Sciatic nerve (tissue), 2 donors: ENCODE measurements at regions not wholly inside any gene's neighbourhood (a gene's known extent, or its start where the extent isn't known, plus 50 kb on each side); places are given as distances from the start of the nearest gene placed in this dataset.
A peak's percentile ranks its signal among the peaks of the same experiment; 100 is the strongest.

ENCODE experiments used
- ATAC-seq: fragments of 200-7000 bp; cut with Tn5 transposase; one replicate; pipeline ENCODE4 v1.9.1; 2020; ENCODE audit warnings: mild to moderate bottlenecking, moderate library complexity
- DNase-seq: peaks from one replicate; pipeline ENCODE4 v3.0.0-alpha.2; 2020; ENCODE audit warnings: low spot score
- intact Hi-C: fragments of 100-400 bp; cut with DNase I; formaldehyde crosslinking; loops from one replicate; pipeline ENCODE4 v1.14.2; 2022
- donor health status: DM: no; HTN: no; CAD: no.
- donor health status: DM: no; HTN: no; CAD: no.

DNA sequence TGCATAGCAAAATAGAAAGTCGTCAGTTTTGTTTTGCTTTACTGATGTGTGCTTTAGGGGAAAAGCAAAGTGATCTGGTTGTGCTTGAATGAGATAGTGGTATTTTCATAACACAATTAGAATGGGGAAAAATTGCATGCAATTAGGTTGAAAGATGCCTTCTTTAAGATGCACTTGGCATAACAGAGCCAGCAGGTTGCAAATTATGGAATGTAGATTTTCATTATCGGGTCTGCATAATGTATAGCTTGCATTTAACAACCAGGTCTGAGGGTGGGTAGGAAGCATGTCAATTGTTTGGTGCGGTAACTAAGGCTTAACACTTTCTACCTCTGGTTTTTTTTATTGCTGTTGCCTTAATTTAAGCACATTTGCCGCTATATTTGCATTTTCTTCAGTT, 370.7 kb upstream of the MCTP2 start:
- no peak for DNase-seq
- intact Hi-C loops = no loop called here
- ATAC-seq = no peak

DNA sequence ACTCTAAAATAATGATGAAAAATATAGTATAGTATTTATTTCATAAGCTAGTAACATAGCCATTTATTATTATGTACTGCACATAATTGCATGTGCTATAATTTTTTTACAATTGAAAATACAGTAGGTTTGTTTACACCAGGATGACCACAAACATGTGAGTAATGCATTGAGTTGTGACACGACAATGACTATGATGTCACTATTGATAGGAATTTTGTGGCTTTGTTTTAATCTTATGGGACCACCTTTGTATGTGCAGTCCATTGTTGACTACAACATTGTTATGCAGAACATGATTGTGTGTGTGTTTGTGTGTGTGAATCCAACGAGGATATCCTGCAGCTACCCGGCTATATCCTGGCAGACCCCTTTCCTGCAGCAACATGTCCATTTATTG, 372.2 kb upstream of the MCTP2 start:
- intact Hi-C loops = no loop called here
- no peak for DNase-seq
- no peak for ATAC-seq

DNA sequence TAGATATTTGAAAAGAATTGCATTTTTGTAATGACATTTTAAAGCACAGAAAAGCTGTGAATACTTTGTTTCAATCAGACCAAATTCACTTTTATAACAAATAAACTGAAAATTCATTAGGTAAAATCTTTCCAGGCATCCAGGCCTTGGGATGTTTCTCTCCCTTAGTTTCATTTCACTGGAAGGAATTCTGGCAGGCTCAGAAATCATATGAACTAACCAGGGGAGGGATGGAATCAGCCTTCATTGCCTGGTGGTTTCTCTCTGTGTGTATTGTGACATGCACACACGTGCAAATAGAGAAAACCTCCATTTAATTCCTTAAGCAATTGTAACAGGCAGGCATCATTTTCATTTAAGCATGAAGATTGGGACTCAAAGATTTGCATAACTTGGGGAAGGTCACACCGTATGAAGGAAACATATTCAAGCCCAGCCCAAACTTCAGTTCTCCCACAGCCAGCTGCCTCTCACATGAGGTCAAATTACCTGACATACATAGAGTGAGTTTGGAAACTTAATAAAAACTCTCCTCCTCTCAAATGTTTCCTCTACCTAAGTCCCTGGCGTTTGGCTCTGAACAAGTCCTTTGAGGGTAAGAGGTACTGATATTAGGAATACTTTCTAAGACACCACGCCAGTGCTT, 376.1 kb upstream of the MCTP2 start:
- no peak for ATAC-seq

DNA sequence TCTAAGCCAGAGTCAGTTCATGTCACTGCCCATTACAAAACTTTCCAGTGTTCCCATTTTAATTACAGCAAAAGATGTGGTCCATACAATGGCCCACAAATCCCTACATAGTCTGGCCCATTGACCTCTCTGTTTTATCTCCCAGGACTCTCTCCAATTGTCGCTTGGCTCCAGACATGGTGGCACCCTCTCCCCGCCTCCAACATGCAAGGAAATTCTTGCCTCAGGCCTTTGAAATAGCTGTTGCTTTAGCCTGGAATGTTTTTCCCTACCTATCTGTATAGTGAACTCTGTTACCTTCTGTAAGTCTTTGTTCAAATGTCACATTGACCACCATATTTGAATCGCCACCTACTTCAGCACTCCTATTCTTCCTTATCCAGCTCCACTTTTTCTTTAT, 377.3 kb upstream of the MCTP2 start:
- DNase-seq (no peak), ATAC-seq (no peak)
- intact Hi-C loops = no loop called here

More for the DNA sequence above, 376.1 kb upstream of the MCTP2 start:
- no peak for DNase-seq
- intact Hi-C loops = no loop called here

DNA sequence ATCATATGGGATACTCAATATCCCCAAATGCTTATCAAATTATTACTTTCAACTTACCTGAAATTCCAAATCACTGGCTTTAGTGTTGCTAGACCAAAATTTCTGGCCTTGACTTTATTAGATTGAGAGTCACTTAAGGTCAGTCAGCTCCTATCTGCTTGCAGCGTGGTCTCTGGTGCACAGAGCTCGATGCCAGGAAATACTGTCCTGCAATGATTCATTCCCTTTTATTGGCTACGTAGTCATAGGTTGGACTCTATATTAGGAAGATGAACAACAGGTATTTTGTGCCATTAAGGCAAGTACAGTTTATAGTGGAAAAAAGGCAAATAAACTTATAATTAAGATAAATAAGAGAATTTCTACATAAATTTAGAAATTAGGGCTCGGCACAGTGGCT, 378.6 kb upstream of the MCTP2 start:
- no peak for ATAC-seq
- DNase-seq = no peak
- intact Hi-C loops = no loop called here

DNA sequence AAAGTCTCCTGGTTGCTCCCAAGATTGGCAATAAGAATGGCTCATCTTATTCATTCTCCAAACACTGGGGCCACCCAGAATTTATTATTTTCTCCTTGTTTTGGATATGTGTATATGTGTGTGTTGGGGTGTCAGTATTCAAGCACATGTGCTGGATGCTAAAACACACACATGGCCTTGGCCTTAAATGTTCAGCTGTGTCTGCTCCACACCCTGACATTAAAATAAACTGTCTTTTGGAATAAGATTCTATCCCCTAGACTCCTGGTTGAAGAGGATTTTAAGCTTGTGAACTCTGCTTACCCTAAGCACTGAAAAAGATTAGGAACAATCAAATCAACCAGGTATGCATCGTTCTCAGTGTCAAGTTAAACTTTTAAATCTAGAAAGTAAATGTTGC, 382.9 kb upstream of the MCTP2 start:
- DNase-seq (no peak), ATAC-seq (no peak)
- intact Hi-C loops = no loop called here

DNA sequence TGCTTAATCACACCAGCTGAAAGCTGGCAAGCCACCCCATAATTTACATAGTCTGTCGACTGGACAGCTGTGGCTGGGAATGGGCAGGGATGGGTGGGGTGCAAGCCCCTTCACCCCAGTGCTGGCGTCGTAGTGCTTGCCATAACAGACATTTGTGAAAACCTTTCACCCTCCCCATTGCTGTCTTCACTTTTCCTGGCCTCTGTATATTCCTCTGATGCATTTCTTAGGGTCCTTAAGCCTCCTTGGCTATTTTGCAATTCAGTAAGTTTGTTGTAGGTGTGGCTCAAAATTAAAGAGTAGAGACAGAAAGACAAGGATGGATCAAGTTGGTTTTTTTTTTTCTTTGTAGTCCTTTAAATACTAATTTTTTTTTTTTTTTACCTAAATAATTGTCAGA, 383.3 kb upstream of the MCTP2 start:
- ATAC-seq (no peak), DNase-seq (no peak)
- intact Hi-C loops = no loop called here

DNA sequence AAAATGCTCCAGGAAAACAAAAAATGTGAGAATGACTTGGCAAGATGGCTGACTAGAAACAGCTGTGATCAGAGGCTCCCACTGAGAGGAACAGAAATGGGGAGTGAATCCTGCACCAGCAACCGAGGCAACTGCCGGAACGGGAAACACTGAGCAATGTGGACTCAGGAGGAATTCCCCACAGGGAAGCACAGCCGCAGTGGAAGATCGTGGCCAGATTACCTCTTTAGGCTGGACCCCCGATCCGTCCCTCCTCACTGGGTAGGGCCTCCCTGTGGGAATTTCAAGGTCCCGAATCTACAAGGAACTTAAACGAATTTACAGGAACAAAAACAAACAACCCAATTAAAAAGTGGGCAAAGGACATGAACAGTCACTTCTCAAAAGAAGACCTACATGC, 385.2 kb upstream of the MCTP2 start:
- DNase-seq (no peak), ATAC-seq (no peak)
- intact Hi-C loops = no loop called here

DNA sequence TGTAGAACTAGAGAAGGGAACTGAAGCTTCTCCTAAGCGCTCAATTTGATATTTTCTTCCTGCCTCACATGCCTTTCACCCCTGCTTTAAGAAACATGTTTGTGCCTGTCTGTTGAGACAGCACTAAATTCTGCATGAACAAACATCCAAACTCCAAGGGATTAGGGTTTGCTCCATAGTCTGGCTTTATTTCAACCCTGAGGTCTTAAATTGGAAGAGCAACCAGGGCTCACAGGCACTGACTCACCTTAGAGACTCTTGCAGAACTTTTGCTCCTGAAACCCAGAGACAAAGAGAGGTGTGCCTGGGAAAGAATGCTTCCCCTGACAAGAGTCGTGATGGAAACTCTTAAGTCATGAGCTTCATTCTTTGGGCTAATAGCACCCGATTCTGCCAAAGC, 393.9 kb upstream of the MCTP2 start:
- intact Hi-C loops = no loop called here
- DNase-seq (no peak), ATAC-seq (no peak)

DNA sequence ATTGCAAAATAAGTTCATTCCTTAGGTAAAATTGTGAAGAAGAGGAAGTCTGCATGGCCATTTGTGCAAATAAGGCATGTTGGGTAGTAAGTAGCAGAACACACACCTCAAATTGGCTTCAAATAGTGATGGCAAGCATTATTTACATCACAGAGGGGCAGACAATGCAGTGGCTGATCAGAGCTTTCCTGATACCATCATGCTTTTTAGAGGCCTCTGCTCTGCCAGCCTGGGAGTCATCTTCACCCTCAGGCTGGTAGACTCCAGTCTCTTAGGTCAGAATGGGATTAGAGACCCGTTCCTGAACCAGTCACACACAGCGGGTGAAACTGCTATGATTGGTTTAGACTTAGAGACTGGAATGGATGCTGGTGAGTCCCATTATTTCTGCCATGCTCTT, 396.0 kb upstream of the MCTP2 start:
- intact Hi-C loops = no loop called here
- DNase-seq (no peak), ATAC-seq (no peak)

DNA sequence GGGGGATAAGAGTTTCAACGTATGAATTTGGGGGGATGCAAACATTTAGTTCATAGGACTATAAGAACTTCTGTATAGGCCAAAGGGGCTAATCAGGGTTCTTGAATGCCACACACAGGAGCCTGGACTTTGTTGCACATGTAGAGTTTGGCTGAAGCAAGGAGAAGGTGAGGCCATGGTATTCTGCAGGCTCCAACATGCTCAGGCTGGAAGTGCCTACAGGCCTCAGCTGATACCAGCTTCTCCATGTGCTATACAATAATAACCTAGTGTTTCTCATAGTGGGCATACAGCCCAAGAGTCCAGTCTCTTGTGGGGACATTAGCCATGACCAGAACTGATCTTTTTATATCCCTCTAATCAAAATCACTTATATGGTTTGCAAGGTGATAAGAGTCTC, 399.7 kb upstream of the MCTP2 start:
- DNase-seq (no peak), ATAC-seq (no peak)
- intact Hi-C loops = no loop called here

DNA sequence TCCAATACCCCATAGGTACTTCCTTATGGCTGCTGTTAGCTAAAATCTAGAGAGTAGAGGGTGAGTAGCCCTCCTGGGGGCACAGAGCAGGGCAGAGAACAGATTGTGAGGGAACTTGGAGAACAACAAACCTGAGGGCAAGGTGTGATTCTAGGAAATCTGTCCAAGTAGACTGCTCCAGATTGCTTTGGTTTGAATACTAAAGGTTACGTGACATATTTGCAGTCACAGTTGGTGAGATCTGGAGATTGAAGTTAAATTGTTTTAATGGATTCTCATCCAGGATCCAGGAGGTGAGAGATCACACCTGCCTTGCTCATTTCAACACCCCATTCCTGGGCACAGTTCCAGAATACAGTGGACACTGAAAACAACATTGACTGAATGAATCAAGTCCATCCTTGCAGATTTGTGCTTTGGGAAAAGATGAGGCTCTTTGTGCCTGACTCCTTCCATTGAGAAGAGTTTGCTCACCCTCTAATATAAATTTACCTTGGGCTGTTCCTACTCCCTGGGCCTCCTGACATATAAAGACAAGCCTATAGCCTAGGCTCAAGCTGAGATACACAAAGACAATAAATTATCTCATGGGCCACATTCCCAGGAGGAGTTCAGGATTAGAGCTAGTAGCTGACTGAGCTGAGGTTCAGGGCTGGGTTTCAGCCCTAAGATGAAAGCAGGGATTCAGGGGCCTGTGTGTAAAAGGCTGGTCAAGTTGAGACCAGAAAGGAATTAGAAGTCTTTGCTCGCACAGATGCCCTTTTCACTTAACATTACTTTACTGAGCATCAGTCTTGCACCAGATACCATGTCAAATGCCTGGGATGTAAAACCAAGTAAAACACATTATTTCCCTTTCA, 400.9 kb upstream of the MCTP2 start:
- ATAC-seq = no peak
- intact Hi-C loops = no loop called here
- no peak for DNase-seq

DNA sequence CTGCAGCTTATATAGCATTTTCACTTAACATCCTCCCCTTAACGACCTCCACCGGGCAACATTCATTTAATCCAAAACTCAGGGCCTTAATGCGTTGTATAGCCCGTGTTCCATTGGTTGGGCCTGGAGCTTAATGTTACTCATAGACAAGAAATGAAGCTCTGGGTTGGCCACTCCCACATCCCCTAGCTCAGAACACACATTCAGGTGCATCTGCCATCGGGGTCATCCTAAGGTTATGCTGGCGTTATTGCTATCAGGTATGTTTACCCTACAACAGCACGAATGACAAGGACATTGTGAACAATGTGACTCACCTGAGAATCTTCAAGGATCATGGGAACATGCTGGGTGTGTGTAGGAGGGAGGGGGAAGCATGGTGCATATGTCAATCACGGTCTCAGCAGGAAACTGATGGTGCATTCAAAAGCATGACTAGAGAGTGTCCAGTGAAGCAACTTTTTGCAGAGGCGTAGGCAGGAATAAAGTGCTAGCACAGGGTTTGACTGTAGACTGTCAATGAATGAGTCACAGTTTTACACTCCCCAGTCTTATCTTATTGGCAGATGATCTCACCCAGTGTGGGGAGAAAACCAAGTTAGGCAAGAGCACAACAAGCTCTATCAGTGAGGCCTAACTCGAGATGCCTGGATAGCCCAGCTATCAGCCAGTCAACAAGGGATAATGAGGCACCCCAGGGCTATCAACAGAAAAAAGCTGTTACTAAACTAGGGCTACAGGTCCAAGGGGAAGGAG, 402.1 kb upstream of the MCTP2 start:
- ATAC-seq (peak; percentile 76), DNase-seq (no peak)
- intact Hi-C loops = no loop called here

DNA sequence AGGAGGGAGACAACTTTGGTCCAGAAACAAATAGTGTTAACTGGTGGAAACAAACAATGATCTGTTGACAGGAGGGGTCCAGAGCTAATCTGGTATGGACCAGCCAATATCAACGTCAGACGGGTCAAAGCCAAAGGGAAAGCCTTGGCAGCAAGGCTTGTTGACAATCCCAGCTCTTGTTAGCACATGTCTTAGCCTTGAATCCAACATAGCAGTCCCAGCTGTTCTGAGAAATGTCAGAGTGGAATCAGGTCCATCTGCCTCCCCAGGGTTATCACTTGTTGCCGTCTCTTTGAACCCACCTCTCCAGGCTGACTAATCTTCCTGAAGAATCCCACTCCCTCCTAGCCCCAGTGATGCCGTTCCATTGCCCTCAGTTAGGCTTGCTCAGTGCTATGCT, 404.6 kb upstream of the MCTP2 start:
- peak; percentile 84 for ATAC-seq
- intact Hi-C loops = no loop called here
- DNase-seq = no peak

DNA sequence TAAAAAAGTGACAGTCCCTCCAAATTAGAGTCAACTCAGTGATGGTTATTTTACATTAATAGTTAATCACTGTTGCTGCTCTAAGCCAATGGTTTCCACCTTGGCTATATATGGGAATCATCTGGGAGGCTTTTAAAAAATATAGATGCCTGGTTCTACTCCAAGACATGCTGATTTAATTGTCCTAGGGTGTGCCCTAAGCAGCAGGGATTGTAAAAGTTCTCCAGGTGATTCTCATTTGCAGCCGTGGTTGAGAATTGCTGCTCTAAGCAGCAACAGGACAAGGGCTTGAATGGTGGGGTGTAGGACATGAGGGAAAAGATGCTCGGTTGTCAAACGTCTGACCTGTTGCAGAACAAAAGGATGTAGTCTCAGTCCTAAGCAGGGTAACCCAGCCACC, 405.1 kb upstream of the MCTP2 start:
- no peak for ATAC-seq
- intact Hi-C loops = no loop called here
- DNase-seq = no peak

DNA sequence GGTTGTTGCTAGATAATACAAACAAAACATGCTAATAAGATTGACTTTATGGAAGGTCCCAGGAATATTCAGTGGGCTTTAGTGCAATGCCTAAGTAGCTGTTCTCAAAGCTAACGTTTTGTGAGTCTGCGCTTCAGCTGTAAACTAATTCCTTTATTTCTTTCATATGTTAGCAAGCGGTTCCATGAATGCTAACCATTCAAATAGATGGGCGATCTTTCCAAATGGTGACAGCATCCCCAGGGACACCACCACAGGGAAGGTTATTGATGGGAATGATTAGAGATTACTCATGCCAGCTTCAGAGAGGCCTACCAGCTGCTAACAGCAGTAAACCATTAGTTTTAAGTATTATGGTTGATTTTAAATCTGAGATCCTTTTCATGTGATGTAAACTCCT, 405.7 kb upstream of the MCTP2 start:
- intact Hi-C loops = no loop called here
- no peak for ATAC-seq
- DNase-seq = no peak

DNA sequence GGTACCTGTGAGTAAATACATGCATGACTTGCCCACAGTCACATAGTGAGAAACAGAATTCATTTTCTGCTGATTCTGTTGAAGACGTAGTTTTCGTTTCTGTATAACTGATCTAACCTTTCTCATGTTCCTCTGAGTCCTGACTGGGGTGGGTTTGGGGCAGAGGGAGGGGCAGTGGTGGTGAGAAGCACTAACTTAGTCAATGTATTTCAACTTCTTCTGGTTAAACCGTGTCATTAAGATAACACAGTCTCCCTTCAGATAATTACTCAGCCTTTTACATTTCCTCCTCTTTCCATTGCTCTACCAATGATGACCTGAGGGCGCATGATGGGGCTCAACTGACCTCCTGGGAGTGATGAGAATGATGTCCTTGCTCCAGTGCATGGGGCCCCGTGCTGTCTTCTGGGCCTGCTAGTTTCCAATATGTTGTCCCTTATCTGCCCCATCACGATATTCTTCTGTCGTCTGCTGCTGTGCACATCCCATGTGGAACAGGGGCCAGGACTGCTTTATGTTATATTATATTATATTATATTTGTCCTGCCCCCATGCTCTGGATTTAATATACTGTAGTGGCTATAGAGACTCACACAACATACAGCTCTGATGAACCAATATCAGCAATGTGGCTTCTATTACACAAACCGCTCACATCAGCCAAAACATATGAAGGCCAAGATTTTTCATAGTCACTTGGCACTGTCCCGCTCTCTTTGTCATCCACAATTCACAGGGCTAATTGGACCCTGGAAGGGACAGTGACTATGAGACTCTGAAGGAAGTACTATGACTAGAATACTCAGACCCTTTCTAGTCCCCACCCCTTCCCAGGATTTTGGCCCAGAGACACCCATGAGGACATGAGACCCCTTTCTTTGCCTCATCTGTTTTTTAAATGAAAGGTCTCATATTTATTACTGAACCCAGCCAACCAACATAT, 407.1 kb upstream of the MCTP2 start:
- DNase-seq = no peak
- peak; percentile 10 for ATAC-seq
- intact Hi-C loops = no loop called here

DNA sequence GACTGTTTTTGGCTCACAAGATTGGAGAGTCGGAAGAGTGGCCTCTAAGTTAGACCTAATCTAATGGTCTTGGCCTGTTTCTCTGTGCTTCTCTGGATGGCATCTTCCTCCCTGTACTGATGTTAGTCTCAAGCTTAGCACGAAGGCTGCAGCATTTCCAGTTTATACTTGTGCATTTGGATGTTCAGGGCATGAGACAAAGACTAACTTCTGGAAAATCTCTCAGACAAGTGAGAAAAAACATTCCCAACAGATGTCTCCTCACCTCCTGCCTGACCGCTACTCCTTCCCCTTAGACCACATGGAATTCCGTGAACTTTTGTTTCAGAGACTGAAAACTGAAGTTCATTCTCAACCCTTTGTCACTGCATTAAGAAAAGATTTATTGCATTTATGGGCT, 410.8 kb upstream of the MCTP2 start:
- intact Hi-C loops = no loop called here
- ATAC-seq = no peak
- no peak for DNase-seq

DNA sequence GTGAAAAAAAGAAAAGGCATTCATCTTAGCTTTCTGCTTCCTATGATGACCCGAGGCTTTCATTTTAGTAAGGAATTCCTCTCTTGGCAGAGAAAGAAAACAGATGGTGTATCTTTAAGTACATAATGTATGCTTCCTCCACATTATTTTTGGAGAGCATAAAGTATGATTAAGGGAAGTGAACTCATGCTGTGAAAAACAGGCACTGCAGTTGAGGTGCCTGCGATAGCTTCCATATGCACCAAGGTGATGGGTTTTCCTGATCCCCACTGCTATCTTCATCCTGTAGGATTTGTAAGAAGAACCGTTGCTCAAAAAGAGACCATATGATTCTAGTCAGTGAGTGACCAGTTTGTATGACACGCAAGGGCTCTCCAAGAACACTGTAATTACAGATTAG, 411.5 kb upstream of the MCTP2 start:
- ATAC-seq = no peak
- intact Hi-C loops = no loop called here
- DNase-seq = no peak
